ENCODE measurements at regions not wholly inside any gene's neighbourhood (a gene's known extent, or its start where the extent isn't known, plus 50 kb on each side); places are given as distances from the start of the nearest gene placed in this dataset.
A peak's percentile ranks its signal among the peaks of the same experiment; 100 is the strongest.

DNA sequence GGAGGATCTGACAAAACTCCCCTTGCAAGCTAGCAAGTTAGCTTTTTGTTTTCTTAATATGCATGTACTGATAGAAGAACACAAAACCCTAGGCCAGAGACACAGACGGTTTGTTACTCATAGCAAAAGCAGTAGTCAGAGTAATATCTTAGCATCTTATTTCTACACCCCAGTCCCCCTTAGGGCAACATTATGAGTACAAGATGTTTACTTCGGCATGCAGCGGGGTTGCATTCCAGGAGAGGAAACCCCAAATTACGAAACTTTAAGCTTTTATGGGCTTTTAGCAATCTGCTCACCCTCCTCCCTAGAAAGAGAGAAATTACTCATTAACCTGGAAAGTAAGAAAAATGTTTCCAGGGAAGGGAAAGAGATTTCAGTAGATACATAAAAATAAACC is 1286.9 kb downstream of the EPHA7 start (continued):
- TF ChIP-seq, protein P1, sequence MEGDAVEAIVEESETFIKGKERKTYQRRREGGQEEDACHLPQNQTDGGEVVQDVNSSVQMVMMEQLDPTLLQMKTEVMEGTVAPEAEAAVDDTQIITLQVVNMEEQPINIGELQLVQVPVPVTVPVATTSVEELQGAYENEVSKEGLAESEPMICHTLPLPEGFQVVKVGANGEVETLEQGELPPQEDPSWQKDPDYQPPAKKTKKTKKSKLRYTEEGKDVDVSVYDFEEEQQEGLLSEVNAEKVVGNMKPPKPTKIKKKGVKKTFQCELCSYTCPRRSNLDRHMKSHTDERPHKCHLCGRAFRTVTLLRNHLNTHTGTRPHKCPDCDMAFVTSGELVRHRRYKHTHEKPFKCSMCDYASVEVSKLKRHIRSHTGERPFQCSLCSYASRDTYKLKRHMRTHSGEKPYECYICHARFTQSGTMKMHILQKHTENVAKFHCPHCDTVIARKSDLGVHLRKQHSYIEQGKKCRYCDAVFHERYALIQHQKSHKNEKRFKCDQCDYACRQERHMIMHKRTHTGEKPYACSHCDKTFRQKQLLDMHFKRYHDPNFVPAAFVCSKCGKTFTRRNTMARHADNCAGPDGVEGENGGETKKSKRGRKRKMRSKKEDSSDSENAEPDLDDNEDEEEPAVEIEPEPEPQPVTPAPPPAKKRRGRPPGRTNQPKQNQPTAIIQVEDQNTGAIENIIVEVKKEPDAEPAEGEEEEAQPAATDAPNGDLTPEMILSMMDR (IDR thresholded peaks at IDR 0.05 in 2 of 3, conservative IDR thresholded peaks at IDR 0.05 in 1 of 3; ENCODE audit: control insufficient read depth in 2 of 3, extremely low read depth in 1 of 3, insufficient read depth in 1 of 3, low read depth in 3 of 3, low read length in 3 of 3), result no peak
- no peak for TF ChIP-seq EED (IDR thresholded peaks at IDR 0.05; ENCODE audit: low read depth)
- TF ChIP-seq FOS (IDR thresholded peaks at IDR 0.05; ENCODE audit: borderline replicate concordance, extremely low read depth, insufficient read length), result no peak
- no peak for TF ChIP-seq RELA (IDR thresholded peaks at IDR 0.05; ENCODE audit: borderline replicate concordance, partially characterized antibody)

DNA sequence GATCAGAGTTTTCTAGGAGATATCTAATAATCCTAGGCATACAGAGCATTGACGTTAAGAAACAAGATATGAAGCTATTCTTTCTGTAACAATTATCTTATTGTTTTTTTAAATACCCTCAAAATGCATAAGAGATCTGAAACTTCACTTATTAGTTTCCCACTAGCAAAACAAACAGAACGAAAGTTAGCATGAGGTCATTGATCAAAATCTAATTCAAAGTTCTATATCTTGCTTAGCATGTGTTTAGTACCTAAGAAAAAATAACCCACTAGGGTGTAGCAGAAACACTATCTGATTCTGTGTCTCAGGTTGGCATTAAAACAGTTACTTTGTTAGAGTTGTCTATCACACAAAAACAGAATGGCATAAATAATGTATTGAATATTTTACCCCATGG is 1288.4 kb downstream of the EPHA7 start:
- Histone ChIP-seq H3K4me3 (no peak overlapping the region), H3K4me1 (ENCODE audit: control insufficient read depth, insufficient read depth, low read length) (no peaks in the 10 kb centered on the region), H4K20me1 (ENCODE audit: control insufficient read depth, insufficient read depth) (no peaks in the 10 kb centered on the region), H3K9ac (ENCODE audit: control insufficient read depth, insufficient read depth, low read length) (no peak overlapping the region), H2AFZ (ENCODE audit: control insufficient read depth, low read depth, low read length) (no peak overlapping the region), H3K79me2 (ENCODE audit: control insufficient read depth, insufficient read depth, low read length) (no peaks in the 10 kb centered on the region), H3K27ac (ENCODE audit: control insufficient read depth, insufficient read depth) (no peak overlapping the region), H3K9me3 (replicated peaks; ENCODE audit: control insufficient read depth, insufficient read depth, low read length) (no peaks in the 10 kb centered on the region), H3K36me3 (ENCODE audit: control insufficient read depth in 2 of 2, insufficient read depth in 2 of 2, low read length in 1 of 2) (no peaks in the 10 kb centered on the region), H3K27me3 (replicated peaks in 1 of 2; ENCODE audit: control insufficient read depth in 2 of 2, insufficient read depth in 2 of 2, low read length in 1 of 2) (no peaks in the 10 kb centered on the region), H3K4me2 (ENCODE audit: control insufficient read depth, insufficient read depth) (no peak overlapping the region)
- ChIA-PET CTCF (interaction anchor here (1.1 kb wide), 1 partner anchor 9 kb away, joined by 5 read pairs; no protein-coding TSS in a partner anchor), SMC1A (ENCODE audit: uncharacterized antibody, unreplicated experiment) (interaction anchor here (0.7 to 1.0 kb wide), 3 partner anchors 10 to 231 kb away, joined by 3 to 4 read pairs (median 4); no protein-coding TSS in a partner anchor), RAD21 (ENCODE audit: unreplicated experiment) (interaction anchor here (0.8 to 1.3 kb wide), 3 partner anchors 11 to 241 kb away, joined by 3 to 5 read pairs (median 3); no protein-coding TSS in a partner anchor), POLR2A (no interaction called here)
- TF ChIP-seq ATF7 (IDR thresholded peaks at IDR 0.05; ENCODE audit: low read depth) (peak; percentile 83), MTA2 (IDR thresholded peaks at IDR 0.05; ENCODE audit: low read depth) (peak; percentile 40; the same call in 1 of the 2 replicates)
- TF ChIP-seq, protein P2, sequence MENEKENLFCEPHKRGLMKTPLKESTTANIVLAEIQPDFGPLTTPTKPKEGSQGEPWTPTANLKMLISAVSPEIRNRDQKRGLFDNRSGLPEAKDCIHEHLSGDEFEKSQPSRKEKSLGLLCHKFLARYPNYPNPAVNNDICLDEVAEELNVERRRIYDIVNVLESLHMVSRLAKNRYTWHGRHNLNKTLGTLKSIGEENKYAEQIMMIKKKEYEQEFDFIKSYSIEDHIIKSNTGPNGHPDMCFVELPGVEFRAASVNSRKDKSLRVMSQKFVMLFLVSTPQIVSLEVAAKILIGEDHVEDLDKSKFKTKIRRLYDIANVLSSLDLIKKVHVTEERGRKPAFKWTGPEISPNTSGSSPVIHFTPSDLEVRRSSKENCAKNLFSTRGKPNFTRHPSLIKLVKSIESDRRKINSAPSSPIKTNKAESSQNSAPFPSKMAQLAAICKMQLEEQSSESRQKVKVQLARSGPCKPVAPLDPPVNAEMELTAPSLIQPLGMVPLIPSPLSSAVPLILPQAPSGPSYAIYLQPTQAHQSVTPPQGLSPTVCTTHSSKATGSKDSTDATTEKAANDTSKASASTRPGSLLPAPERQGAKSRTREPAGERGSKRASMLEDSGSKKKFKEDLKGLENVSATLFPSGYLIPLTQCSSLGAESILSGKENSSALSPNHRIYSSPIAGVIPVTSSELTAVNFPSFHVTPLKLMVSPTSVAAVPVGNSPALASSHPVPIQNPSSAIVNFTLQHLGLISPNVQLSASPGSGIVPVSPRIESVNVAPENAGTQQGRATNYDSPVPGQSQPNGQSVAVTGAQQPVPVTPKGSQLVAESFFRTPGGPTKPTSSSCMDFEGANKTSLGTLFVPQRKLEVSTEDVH (IDR thresholded peaks at IDR 0.05; ENCODE audit: low read depth, partially characterized antibody), result no peak
- TF ChIP-seq, protein P3, sequence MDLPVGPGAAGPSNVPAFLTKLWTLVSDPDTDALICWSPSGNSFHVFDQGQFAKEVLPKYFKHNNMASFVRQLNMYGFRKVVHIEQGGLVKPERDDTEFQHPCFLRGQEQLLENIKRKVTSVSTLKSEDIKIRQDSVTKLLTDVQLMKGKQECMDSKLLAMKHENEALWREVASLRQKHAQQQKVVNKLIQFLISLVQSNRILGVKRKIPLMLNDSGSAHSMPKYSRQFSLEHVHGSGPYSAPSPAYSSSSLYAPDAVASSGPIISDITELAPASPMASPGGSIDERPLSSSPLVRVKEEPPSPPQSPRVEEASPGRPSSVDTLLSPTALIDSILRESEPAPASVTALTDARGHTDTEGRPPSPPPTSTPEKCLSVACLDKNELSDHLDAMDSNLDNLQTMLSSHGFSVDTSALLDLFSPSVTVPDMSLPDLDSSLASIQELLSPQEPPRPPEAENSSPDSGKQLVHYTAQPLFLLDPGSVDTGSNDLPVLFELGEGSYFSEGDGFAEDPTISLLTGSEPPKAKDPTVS (IDR thresholded peaks at IDR 0.05; ENCODE audit: low read depth, low read length), result no peak
- 14% methylated on average over 2 of the region's 2 CpGs for WGBS (ENCODE audit: insufficient coverage, insufficient replicate concordance, low lambda C conversion rate, missing lambda C conversion rate)
- FAIRE-seq (no peak), DNase-seq (ENCODE audit: low read depth, low spot score) (no peak), ATAC-seq (peak; percentile 72)
- intact Hi-C loops (cut with micrococcal nuclease; ENCODE audit: unreplicated experiment) (no loop called here), in situ Hi-C loops (cut with MboI) (no loop called here)
- BruUV-seq (replicated peaks), result no TSS peak

Measured in GM12878 (cell line).